HCT116 (cell line): ENCODE measurements at regions not wholly inside any gene's neighbourhood (a gene's known extent, or its start where the extent isn't known, plus 50 kb on each side); places are given as distances from the start of the nearest gene placed in this dataset.

Experiments used
- ATAC-seq: fragments of 200-7000 bp; cut with Tn5 transposase; 2 replicates; pipeline ENCODE4 v1.9.1; 2020; ENCODE audit warnings: mild to moderate bottlenecking, moderate library complexity
- BruUV-seq: library from RNA; stranded (reverse); fragments of 400-500 nt; replicated peaks from 2 replicates; lab custom pipeline; 2021; lab: Mats Ljungman, UMichigan
- CTCF ChIA-PET: fragments of 300-600 bp; sonication (Branson Sonifier 250); formaldehyde crosslinking; loops from one replicate; lab custom pipeline; 2021; ENCODE audit warnings: antibody characterized with exemption; lab: Charles Lee
- POLR2A ChIA-PET: fragments of 300-600, 350-600 bp; sonication (Branson Sonifier 250); formaldehyde crosslinking; loops from one replicate; lab custom pipeline; 2021; ENCODE audit warnings: antibody characterized with exemption; lab: Charles Lee
- RAD21 ChIA-PET, 2 experiments: fragments of 300-600 bp; sonication (Branson Sonifier 250); formaldehyde crosslinking; loops; one replicate each; lab custom pipeline; 2023; ENCODE audit warnings: low total read pairs in 2 of 2; ENCODE audit not compliant: uncharacterized antibody in 2 of 2, unreplicated experiment in 2 of 2, low non-redundant PET in 1 of 2; lab: Charles Lee
- DNase-seq: peaks from one replicate; pipeline ENCODE4 v3.0.0-alpha.2; 2010; ENCODE audit warnings: low read depth, low spot score
- H2AFZ ChIP-seq: fragments of 200-600 bp; shearing (Covaris generic), sonication (generic); 2 replicates; pipeline ENCODE4 v1.6.1; 2017; ENCODE audit warnings: low read depth, mixed run types, mixed read lengths, antibody characterized with exemption, low read length; ENCODE audit not compliant: poor library complexity, severe bottlenecking
- H3K27ac ChIP-seq: 2 replicates; pipeline ENCODE4 v1.5.1; 2012; ENCODE audit warnings: low read depth, low read length
- H3K27me3 ChIP-seq: fragments of 200-600 bp; sonication (generic); 2 replicates; pipeline ENCODE4 v1.6.1; 2016; ENCODE audit warnings: mixed run types, low read length, mixed read lengths; ENCODE audit not compliant: insufficient read depth
- H3K36me3 ChIP-seq, 2 experiments: fragments of 200-500 bp in 1 of 2; fragments of 200-600 bp in 1 of 2; sonication (Bioruptor generic) in 1 of 2; sonication (generic) in 1 of 2; 2 replicates each; pipeline versions ENCODE4 v1.5.1 to v1.6.1; 2014 to 2016; ENCODE audit warnings: low read length in 2 of 2, inconsistent platforms in 1 of 2, mixed read lengths in 1 of 2, mixed run types in 1 of 2; ENCODE audit not compliant: insufficient read depth in 2 of 2, control insufficient read depth in 1 of 2
- H3K4me1 ChIP-seq, 2 experiments: fragments of 200-600 bp in 1 of 2; sonication (generic) in 1 of 2; 2 replicates each; pipeline versions ENCODE4 v1.5.1 to v1.6.1; 2012 to 2017; ENCODE audit warnings: low read length in 2 of 2, inconsistent platforms in 1 of 2, mild to moderate bottlenecking in 1 of 2, mixed read lengths in 1 of 2, mixed run types in 1 of 2, moderate library complexity in 1 of 2; ENCODE audit not compliant: insufficient read depth in 2 of 2, control insufficient read depth in 1 of 2
- H3K4me2 ChIP-seq: fragments of 200-600 bp; sonication (generic); 2 replicates; pipeline ENCODE4 v1.6.1; 2017; ENCODE audit warnings: mixed run types, low read length, mixed read lengths
- H3K4me3 ChIP-seq, 2 experiments: fragments of 200-600 bp in 1 of 2; sonication (generic) in 1 of 2; replicated peaks in 1 of 2; 2 replicates each; pipeline ENCODE4 v1.5.1; 2011 to 2016; ENCODE audit warnings: low read length in 2 of 2, control low read depth in 1 of 2, low read depth in 1 of 2, mild to moderate bottlenecking in 1 of 2, mixed read lengths in 1 of 2, mixed run types in 1 of 2
- H3K79me2 ChIP-seq: fragments of 200-600 bp; sonication (generic); 2 replicates; pipeline ENCODE4 v1.6.1; 2017; ENCODE audit warnings: mild to moderate bottlenecking, mixed run types, low read length, moderate library complexity, mixed read lengths; ENCODE audit not compliant: insufficient read depth
- H3K9ac ChIP-seq: fragments of 200-600 bp; sonication (generic); 2 replicates; pipeline ENCODE4 v1.6.1; 2016; ENCODE audit warnings: low read length, mixed read lengths
- H3K9me2 ChIP-seq: fragments of 200-600 bp; sonication (generic), shearing (Covaris generic); 2 replicates; pipeline ENCODE4 v1.6.1; 2017; ENCODE audit warnings: mixed run types, mild to moderate bottlenecking, moderate library complexity; ENCODE audit not compliant: insufficient read depth
- H3K9me3 ChIP-seq, 2 experiments: fragments of 200-500 bp in 1 of 2; fragments of 200-600 bp in 1 of 2; sonication (Bioruptor generic) in 1 of 2; sonication (generic) in 1 of 2; 2 replicates each; pipeline ENCODE4 v1.6.1; 2014 to 2017; ENCODE audit warnings: low read length in 2 of 2, mixed read lengths in 2 of 2, inconsistent platforms in 1 of 2, low read depth in 1 of 2, mild to moderate bottlenecking in 1 of 2, mixed run types in 1 of 2, moderate library complexity in 1 of 2; ENCODE audit not compliant: control insufficient read depth in 1 of 2, insufficient read depth in 1 of 2
- H4K20me1 ChIP-seq: fragments of 200-600 bp; sonication (generic), shearing (Covaris generic); 2 replicates; pipeline ENCODE4 v1.6.1; 2017; ENCODE audit warnings: mixed run types, mild to moderate bottlenecking, moderate library complexity; ENCODE audit not compliant: insufficient read depth
- CBX3 ChIP-seq: IDR thresholded peaks from 2 replicates; pipeline ENCODE4 v1.6.1; 2012; ENCODE audit warnings: low read depth
- CEBPB ChIP-seq: IDR thresholded peaks from 2 replicates; pipeline ENCODE4 v1.6.1; 2012; ENCODE audit warnings: low read depth
- EGR1 ChIP-seq: IDR thresholded peaks from 2 replicates; pipeline ENCODE4 v1.6.1; 2012; ENCODE audit warnings: low read depth
- EZH2 ChIP-seq: fragments of 200-600 bp; sonication (generic); IDR thresholded peaks from 2 replicates; pipeline ENCODE4 v1.6.1; 2017; ENCODE audit warnings: antibody characterized with exemption, mixed run types
- EZH2phosphoT487 ChIP-seq: fragments of 200-600 bp; IDR thresholded peaks from 2 replicates; pipeline ENCODE4 v1.6.1; 2018; ENCODE audit warnings: antibody characterized with exemption, borderline replicate concordance
- JUND ChIP-seq: IDR thresholded peaks from 2 replicates; pipeline ENCODE4 v1.6.1; 2012
- POLR2A ChIP-seq: IDR thresholded peaks from 2 replicates; pipeline ENCODE4 v1.7.0; 2011; ENCODE audit warnings: borderline replicate concordance; ENCODE audit not compliant: insufficient read depth, insufficient read length; ENCODE audit errors: extremely low read depth
- POLR2AphosphoS5 ChIP-seq: IDR thresholded peaks from 2 replicates; pipeline ENCODE4 v1.6.1; 2011; ENCODE audit warnings: mild to moderate bottlenecking, low read depth, low read length, moderate library complexity
- SIN3A ChIP-seq: IDR thresholded peaks from 2 replicates; pipeline ENCODE4 v1.6.1; 2012; ENCODE audit warnings: low read depth
- SP1 ChIP-seq: IDR thresholded peaks from 2 replicates; pipeline ENCODE4 v1.6.1; 2012; ENCODE audit warnings: low read depth
- SRF ChIP-seq: IDR thresholded peaks from 2 replicates; pipeline ENCODE4 v1.6.1; 2012; ENCODE audit warnings: low read depth
- YY1 ChIP-seq: IDR thresholded peaks from 2 replicates; pipeline ENCODE4 v1.6.1; 2011; ENCODE audit warnings: low read length, low read depth, moderate library complexity, mild to moderate bottlenecking; ENCODE audit not compliant: insufficient replicate concordance; ENCODE audit errors: extremely low read depth
- intact Hi-C: fragments of 100-400 bp; cut with micrococcal nuclease; formaldehyde crosslinking; loops from 2 replicates; pipeline ENCODE4 v1.10.0; 2022
- TF ChIP-seq, protein P1 (sequence below): IDR thresholded peaks from 2 replicates; pipeline ENCODE4 v1.6.1; 2012; ENCODE audit warnings: low read depth
- TF ChIP-seq, protein P2 (sequence below): IDR thresholded peaks from 2 replicates; pipeline ENCODE4 v1.6.1; 2012
- TF ChIP-seq, protein P3 (sequence below), 3 experiments: fragments of 200-600 bp in 1 of 3; sonication (generic) in 1 of 3; IDR thresholded peaks in 2 of 3; conservative IDR thresholded peaks in 1 of 3; 2 replicates each; pipeline ENCODE4 v1.5.1; 2012 to 2017; ENCODE audit warnings: low read depth in 2 of 3, low read length in 2 of 3, antibody characterized with exemption in 1 of 3, borderline replicate concordance in 1 of 3, control low read depth in 1 of 3, mild to moderate bottlenecking in 1 of 3, mixed read lengths in 1 of 3, mixed run types in 1 of 3, moderate library complexity in 1 of 3; ENCODE audit not compliant: insufficient read depth in 1 of 3

DNA sequence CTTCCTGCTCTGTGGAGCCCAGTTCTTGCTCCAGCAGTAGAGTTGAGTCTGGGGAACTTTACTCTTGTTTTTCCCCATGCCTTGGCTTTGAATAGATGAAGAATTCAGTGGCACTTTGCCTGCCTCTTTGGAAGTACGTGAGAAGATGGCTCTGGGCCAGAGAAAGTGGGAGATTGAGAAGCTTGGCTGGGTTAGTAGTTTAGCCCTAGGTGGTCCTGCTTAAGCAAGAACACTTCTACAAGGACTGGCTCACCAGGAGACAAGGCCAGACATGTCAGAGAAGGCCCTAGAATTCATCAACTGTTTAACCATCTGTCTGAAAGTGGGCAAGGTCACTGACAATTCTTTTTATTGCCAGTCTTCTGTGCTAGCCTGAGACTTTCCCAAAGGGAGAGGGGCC, 410.3 kb downstream of the TYW1 start:
- intact Hi-C loops: no loop called here
- H2AFZ ChIP-seq: no peak overlapping the region
- no peaks in the 10 kb centered on the region for H3K9me3 ChIP-seq
- BruUV-seq: no TSS peak
- no peak for ATAC-seq
- H3K27ac ChIP-seq: no peak overlapping the region
- no peak overlapping the region for H3K4me3 ChIP-seq
- H3K79me2 ChIP-seq: no peaks in the 10 kb centered on the region
- POLR2A ChIA-PET: no interaction called here
- no peaks in the 10 kb centered on the region for H4K20me1 ChIP-seq
- no peaks in the 10 kb centered on the region for H3K4me1 ChIP-seq
- H3K9me2 ChIP-seq: no peaks in the 10 kb centered on the region
- H3K4me2 ChIP-seq: no peak overlapping the region
- no peak for TF ChIP-seq SRF
- TF ChIP-seq YY1: no peak
- no peak for TF ChIP-seq CEBPB
- no peak for TF ChIP-seq EGR1
- TF ChIP-seq POLR2AphosphoS5: no peak
- TF ChIP-seq POLR2A: no peak
- no peak for TF ChIP-seq EZH2
- TF ChIP-seq JUND: no peak
- no peak for TF ChIP-seq SIN3A
- no peak for TF ChIP-seq EZH2phosphoT487
- TF ChIP-seq, protein P1, sequence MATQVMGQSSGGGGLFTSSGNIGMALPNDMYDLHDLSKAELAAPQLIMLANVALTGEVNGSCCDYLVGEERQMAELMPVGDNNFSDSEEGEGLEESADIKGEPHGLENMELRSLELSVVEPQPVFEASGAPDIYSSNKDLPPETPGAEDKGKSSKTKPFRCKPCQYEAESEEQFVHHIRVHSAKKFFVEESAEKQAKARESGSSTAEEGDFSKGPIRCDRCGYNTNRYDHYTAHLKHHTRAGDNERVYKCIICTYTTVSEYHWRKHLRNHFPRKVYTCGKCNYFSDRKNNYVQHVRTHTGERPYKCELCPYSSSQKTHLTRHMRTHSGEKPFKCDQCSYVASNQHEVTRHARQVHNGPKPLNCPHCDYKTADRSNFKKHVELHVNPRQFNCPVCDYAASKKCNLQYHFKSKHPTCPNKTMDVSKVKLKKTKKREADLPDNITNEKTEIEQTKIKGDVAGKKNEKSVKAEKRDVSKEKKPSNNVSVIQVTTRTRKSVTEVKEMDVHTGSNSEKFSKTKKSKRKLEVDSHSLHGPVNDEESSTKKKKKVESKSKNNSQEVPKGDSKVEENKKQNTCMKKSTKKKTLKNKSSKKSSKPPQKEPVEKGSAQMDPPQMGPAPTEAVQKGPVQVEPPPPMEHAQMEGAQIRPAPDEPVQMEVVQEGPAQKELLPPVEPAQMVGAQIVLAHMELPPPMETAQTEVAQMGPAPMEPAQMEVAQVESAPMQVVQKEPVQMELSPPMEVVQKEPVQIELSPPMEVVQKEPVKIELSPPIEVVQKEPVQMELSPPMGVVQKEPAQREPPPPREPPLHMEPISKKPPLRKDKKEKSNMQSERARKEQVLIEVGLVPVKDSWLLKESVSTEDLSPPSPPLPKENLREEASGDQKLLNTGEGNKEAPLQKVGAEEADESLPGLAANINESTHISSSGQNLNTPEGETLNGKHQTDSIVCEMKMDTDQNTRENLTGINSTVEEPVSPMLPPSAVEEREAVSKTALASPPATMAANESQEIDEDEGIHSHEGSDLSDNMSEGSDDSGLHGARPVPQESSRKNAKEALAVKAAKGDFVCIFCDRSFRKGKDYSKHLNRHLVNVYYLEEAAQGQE: no peak
- no peak for TF ChIP-seq CBX3
- TF ChIP-seq SP1: no peak
- TF ChIP-seq, protein P2, sequence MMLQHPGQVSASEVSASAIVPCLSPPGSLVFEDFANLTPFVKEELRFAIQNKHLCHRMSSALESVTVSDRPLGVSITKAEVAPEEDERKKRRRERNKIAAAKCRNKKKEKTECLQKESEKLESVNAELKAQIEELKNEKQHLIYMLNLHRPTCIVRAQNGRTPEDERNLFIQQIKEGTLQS: no peak
- TF ChIP-seq, protein P3, sequence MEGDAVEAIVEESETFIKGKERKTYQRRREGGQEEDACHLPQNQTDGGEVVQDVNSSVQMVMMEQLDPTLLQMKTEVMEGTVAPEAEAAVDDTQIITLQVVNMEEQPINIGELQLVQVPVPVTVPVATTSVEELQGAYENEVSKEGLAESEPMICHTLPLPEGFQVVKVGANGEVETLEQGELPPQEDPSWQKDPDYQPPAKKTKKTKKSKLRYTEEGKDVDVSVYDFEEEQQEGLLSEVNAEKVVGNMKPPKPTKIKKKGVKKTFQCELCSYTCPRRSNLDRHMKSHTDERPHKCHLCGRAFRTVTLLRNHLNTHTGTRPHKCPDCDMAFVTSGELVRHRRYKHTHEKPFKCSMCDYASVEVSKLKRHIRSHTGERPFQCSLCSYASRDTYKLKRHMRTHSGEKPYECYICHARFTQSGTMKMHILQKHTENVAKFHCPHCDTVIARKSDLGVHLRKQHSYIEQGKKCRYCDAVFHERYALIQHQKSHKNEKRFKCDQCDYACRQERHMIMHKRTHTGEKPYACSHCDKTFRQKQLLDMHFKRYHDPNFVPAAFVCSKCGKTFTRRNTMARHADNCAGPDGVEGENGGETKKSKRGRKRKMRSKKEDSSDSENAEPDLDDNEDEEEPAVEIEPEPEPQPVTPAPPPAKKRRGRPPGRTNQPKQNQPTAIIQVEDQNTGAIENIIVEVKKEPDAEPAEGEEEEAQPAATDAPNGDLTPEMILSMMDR (IDR thresholded peaks at IDR 0.05 in 2 of 3, conservative IDR thresholded peaks at IDR 0.05 in 1 of 3; ENCODE audit: borderline replicate concordance in 1 of 3, insufficient read depth in 1 of 3, low read depth in 2 of 3, low read length in 2 of 3): no peak
- TF ChIP-seq, all 23 proteins: peak for 0
- H3K27me3 ChIP-seq: no peaks in the 10 kb centered on the region
- ChIA-PET RAD21 (no interaction called here), CTCF (no interaction called here)
- H3K36me3 ChIP-seq: no peaks in the 10 kb centered on the region
- no peak for DNase-seq
- no peak overlapping the region for H3K9ac ChIP-seq
